Heart left ventricle (tissue), 13 donors: ENCODE measurements at regions not wholly inside any gene's neighbourhood (a gene's known extent, or its start where the extent isn't known, plus 50 kb on each side); places are given as distances from the start of the nearest gene placed in this dataset.

Source experiments
- CTCF ChIP-seq, 12 donors: fragments of 200-600 bp; sonication (generic) in 4 of 12; IDR thresholded peaks; one replicate each; pipeline versions ENCODE4 v1.5.0 to v1.8.0; 2018 to 2022; ENCODE audit warnings: antibody characterized with exemption in 12 of 12, mild to moderate bottlenecking in 5 of 12
- POLR2A ChIP-seq, 2 donors: fragments of 450-650 bp; IDR thresholded peaks; one replicate each; pipeline ENCODE4 v1.6.1; 2017; ENCODE audit warnings: antibody characterized with exemption in 2 of 2, mild to moderate bottlenecking in 2 of 2, moderate library complexity in 2 of 2
- donor health status: ischemic (EF 13 %, LVEDD 7.1; RV severe dilation, severe dysfunction).
- donor health status: DM: no; HTN: yes; CAD: no.
- donor health status: DM: no; HTN: no; CAD: no.
- donor health status: ischemic (EF 25% LVEDD 6.9; RV normal size, moderate dysfunction).
- donor health status: ischemic (EF 25% LVEDD 5.7; RV mildly dilated, moderate dysfunction).
- donor health status: ischemic (EF 35%, LVEDD 5.7; RV mildly dilated, moderate dysfunction).
- donor health status: nonischemic (EF 11% LVEDD 7.7; RV severe dilation, severe dysfunction).
- donor health status: DM: yes; HTN: yes; CAD: no.
- donor health status: PGD.
- donor health status: ischemic (EF 29% LVEDD 5.4; RV normal size, mild dysfunction).
- donor health status: nonischemic (EF 23%, LVEDD 6.1; RV moderate dilation, normal function).

DNA sequence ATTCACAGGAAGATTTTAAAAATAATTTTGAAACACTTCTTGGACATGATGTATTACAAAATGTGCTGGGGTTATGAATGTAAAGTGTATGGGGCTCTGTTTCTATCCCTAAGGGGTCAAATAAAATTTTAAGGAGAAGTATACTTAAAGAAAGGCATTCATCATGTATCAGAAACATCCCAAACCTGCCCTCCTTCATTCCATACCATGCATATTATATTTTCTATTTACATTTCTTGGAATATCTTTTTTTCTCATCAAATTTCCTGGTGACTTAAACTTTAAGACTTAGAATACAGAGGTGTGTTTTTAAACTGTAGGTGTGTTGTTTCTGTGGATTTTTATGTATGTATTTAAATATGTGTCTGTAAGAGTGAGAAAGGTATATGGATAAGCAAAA lies 96.1 kb upstream of the ADAMTS19 start:
- no peak for TF ChIP-seq CTCF (IDR thresholded peaks at IDR 0.05)
- no peak for TF ChIP-seq POLR2A (IDR thresholded peaks at IDR 0.05)
